Glomerular visceral epithelial cell (primary cell): ENCODE measurements at regions not wholly inside any gene's neighbourhood (a gene's known extent, or its start where the extent isn't known, plus 50 kb on each side); places are given as distances from the start of the nearest gene placed in this dataset.

Experiments used
- DNase-seq: peaks from one replicate; pipeline ENCODE4 v3.0.0-alpha.2; 2016; ENCODE audit errors: extremely low spot score

DNA sequence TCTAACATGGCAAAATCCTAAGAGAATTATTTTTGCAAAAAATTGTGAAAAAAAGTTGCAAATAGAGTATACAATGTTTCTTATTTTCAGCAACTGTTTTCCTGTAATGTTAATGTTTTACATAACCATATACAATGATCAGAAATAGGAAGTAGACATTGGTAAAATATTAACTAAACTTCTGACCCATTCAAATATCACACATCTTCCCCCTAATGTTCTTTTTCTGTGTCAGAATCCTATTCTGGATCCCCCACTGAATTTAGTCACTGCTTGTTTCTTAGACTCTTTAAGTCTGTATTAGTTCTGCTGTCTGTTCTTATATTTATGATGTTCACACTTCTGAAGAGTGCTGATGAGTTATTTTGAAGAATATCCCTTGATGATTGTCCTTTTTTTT is 62.0 kb downstream of the HFE start:
- no peak for DNase-seq

DNA sequence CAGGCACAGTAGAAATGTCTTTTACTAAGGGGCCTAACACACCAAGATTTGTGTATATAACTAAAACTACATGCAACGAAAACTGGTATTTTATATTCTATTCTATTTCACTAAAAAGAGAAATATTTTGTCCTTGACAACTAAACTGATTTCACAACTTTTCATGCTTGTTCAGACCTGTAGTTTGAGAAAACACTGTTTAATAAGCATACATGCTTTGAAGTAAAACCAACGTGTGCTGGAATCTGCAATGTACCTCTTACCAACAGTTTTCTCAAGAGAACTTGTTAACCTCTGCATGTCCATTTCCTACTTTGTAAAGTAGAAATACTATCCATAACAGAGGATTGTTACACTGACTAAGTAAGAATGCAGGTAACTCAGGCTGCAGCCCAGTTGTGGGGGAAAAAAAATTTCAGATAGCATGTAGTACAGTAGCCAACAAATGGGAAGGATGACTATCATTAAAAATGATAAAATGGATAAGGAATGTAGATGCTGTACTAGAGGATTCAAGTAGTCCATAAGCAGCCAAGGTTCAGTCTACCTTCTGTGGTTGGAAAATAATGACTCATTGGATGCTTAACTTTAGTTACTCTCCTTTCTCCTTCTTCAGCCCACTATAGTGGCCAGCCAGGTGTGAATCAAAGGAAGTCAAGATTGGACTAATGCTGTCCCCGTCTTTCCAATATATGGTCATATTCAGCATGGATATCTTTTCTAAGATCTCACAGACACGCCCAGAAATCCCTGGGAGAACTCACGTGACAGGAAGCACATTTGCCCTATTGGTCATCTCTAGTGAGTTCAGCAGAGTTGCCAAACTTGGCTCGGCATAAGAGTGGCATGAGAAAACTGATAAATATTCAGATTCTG is 65.2 kb downstream of the HFE start:
- DNase-seq, result peak; percentile 76

DNA sequence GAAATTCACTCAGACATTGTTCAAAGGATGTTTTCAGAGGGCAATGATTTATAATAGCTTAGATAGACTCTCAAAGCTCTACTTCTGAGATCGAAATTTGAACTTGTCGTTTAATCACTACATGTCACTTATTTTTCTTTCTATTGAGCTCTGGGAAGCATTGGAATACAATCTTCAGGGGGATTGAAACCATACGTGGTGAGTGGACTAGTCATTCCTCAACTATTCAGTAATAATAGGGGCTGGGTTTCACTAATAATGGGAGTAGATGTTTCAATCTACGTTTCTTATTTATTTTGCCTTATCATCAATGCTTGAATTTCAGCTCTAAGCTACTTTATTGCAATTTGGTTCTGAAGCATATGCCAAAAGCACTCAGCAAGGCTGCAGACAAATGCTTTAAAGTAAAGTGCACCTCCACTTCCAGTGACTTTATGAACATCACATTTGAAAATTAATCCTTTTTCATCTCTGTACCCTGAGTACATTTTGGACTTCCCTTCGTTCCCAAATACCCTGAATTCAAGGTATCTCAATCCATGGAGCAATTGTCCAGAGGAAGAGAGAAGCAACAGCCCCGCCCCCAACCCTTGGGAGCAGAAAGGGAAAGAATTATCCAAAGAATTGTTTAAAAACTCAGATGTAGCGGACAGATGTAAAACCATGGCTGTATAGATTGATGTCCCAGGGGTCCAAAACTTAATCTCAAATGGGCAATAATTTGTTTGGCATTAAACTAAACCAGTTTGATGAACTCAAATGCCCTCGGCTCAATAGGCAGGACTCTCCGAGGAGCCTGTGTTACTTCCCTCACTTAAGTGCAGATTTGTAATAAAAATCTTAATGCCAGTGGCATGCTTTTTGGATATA is 68.1 kb downstream of the HFE start:
- peak; percentile 10 for DNase-seq

DNA sequence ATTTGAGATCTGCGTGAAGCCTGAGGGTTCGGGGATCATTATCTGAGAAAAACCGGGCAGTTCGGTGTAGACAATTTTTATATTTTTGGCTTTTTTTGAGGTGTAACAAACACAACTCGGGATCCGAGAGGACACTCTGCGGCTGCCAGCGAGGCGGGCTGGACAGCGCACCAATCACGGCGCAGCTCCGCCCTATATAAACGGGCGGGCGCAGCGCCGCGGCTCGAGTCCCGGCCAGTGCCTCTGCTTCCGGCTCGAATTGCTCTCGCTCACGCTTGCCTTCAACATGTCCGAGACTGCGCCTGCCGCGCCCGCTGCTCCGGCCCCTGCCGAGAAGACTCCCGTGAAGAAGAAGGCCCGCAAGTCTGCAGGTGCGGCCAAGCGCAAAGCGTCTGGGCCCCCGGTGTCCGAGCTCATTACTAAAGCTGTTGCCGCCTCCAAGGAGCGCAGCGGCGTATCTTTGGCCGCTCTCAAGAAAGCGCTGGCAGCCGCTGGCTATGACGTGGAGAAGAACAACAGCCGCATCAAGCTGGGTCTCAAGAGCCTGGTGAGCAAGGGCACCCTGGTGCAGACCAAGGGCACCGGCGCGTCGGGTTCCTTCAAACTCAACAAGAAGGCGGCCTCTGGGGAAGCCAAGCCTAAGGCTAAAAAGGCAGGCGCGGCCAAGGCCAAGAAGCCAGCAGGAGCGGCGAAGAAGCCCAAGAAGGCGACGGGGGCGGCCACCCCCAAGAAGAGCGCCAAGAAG is 69.0 kb downstream of the HFE start:
- peak; percentile 93 for DNase-seq

DNA sequence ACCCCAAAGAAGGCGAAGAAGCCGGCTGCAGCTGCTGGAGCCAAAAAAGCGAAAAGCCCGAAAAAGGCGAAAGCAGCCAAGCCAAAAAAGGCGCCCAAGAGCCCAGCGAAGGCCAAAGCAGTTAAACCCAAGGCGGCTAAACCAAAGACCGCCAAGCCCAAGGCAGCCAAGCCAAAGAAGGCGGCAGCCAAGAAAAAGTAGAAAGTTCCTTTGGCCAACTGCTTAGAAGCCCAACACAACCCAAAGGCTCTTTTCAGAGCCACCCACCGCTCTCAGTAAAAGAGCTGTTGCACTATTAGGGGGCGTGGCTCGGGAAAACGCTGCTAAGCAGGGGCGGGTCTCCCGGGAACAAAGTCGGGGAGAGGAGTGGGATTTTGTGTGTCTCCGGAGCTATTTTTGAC is 69.6 kb downstream of the HFE start:
- DNase-seq, result no peak

DNA sequence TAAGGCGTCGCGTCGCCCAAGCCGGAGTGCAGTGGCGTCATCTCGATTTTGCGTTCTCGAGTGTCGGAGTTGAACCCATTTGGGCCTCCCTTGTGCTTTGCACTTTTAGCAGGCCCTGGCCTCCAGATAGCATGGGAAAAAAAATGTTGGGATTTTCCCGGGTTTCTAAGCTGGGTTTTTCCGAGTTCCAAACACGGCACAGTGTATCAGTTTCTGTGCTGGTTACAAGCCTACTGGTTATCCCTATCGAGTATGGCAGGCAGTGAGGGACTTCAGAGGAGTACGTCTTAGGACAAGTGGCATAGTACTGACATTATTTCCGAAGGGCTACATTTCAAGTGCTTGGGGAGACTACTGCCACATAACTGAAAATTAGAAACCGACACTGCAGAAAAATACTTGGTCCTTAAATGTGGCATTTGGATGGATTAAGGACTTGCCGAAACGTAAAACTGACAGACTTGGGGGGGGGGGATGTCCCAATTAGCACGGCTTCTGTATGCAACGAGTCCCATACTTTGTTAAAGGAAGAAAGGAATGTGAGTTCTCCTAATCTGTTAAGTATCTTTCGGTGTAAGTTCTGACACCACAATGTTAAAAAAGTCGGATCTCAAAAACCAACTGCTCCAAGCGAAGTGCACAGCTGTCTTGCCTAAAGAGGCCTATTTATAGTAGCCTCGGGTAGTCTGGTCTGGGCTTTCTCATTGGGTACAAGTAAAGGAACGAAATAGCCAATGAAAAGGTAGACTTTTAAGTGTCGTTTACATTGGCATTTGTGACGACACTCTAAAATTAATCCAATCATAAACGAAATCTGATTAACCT is 70.2 kb downstream of the HFE start:
- DNase-seq, result peak; percentile 98

DNA sequence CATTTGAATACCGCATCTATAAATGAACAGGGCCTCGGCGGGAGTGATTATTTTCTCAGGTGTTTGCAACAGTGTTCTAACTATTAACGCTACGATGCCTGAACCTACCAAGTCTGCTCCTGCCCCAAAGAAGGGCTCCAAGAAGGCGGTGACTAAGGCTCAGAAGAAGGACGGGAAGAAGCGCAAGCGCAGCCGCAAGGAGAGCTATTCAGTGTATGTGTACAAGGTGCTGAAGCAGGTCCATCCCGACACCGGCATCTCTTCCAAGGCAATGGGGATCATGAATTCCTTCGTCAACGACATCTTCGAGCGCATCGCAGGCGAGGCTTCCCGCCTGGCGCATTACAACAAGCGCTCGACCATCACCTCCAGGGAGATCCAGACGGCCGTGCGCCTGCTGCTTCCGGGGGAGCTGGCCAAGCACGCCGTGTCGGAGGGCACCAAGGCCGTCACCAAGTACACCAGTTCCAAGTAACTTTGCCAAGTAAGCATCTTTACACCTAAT is 70.9 kb downstream of the HFE start:
- DNase-seq, result no peak

DNA sequence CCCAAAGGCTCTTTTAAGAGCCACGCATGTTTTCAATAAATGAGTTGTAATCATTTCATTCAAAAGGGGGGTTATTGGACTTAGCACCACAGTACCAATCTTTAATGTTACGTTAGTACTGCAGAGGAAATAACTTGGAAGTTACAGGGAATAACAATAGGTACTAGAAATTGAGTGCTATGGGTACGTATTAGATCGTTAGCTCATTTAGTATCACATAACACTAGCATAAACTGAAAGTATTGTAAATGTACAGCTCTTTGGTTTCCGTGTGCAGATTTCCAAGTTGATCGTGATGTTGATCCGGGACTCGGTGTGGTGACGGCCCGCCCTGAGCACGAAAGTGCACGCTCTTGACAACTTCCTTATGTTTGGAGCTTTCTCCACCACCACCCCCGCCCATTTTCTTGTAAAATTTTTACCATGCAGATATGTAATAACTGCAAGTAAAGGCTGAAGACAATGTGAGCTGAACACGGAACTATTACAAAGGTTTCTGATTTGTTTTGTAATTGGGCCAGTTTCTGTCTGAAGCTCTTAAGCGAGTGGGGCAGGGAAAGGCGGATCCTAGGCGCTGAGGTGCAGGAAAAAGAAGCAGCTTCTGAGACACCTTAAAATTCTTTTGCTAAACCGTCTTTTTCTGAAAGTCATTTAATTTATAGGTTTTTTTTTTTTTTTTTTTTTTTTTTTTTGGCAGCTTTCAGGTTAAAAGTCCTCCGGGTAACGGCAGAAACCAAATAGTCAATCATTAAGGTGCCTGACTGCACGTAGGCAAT is 71.5 kb downstream of the HFE start:
- DNase-seq, result peak; percentile 67

DNA sequence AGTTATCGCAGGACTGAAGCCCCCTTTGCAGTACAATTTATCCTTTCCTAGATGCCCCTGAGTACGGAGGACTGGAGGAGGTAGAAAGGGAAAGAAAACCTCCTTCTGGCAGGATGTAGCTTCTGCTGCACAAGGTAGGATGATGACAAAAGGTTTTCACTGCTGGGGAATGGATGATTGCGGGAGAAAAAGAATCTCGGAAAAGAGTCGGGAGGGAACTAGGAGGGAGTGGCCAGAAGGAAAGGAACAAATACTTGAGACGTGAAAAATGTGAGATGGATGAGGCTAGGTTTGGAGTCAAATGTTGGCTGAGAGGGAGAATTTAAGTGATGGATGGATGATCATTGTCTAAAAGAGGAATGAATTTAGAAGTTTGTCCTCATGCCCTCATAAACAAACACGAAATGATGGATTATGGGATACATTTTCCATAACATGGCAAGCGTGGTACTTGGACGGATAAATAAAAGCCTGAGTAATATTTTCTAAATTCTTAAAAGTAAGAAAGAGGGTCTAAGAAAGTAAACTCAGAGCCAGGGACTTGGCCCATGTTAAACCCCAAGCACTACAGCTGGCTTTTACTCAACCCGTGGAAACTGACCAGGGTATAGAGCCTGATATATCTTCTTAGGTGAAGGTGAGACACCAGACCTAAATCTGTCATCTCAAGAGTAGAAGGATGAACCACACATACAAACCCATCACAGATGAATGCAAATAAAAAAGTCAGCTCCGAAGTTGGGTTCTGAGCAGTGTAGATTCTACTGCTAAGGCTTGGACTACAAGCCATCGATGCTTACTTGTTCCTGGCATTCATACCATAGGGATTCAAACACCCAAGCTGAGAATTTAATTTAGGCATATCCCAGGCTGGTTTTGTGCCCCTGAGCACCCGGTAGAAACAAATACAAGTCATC is 72.4 kb downstream of the HFE start:
- peak; percentile 47 for DNase-seq

DNA sequence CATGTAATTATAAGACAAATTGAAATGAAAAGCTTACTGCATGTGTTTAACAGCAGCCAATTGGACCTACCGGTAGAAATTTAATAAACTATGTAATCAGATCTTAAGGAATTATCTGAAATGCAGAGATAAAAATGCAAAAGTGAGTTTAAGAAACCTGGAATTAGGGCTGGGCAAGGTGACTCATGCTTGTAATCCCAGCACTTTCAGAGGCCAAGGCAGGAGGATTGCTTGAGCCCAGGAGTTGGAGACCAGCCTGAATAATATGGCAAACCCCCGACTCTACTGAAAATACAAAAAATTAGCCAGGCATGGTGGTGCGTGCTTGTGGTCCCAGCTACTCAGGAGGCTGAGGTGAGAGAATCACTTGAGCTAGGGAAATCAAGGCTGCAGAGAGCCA is 74.1 kb downstream of the HFE start:
- DNase-seq, result no peak

DNA sequence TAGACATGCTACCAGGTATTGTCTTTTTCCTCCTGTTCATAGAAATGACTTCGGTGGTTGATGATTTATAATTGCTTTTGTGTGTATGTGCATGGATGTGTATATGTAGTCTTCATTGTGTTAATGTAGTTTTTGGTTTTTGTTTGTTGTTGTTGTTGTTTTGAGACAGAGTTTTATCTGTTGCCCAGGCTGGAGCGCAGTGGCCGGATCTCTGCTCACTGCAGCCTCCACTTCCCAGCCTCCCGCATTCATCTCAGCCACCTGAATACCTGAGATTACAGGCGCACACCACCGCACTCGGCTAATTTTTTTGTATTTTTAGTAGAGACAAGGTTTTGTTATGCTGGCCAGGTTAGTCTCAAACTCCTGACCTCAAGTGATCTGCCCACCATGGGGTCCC is 75.2 kb downstream of the HFE start:
- DNase-seq, result no peak

DNA sequence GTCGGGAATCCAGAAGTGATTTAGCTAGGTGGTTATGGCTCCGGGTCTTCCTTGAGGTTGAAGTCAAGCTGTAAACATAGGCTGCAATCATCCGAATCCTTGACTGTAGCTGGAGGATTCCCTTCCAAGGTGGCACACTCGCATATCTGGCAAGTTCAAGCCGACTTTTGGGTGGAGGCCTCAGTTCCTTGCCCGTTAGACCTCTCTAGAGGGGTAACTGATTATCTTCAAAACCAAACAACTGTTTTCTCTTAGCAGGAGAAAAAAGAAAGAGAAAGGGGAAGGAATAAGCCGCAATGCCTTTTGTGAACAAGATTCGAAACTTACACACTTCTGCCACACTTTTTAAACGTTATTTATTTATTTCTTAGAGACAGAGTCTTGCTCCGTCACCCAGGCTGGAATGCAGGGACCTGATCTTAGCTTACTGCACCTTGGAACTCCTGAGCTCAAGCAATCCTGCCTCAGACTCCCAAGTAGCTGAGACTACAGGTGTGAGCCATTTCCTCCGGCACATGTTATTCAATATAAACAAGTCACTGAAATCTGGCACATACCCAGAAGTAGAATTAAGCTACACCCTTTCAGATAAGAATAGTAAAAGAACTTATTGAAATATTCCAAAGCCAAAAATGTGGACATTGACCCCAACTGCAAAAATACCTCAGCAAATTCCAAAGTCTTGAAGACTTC is 76.3 kb downstream of the HFE start:
- DNase-seq, result no peak

DNA sequence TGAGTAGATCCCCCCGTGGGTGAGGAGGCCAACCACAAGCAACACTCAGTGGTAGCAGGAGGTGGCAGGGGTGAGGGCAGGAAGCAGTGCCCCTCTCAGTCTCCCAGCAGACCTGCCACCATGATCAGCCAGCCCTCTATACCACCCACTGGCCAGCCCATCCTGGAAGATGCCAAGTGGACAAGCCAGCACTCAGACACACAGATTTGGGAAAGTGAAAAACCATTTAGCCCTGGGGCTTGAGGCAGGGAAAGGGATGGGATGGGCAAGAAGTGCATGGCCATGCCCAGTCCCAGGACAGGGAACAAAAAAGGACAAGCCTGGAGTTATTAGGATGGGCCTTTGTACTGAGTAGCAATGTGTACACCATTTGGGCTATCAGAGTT is 76.9 kb downstream of the HFE start:
- no peak for DNase-seq

DNA sequence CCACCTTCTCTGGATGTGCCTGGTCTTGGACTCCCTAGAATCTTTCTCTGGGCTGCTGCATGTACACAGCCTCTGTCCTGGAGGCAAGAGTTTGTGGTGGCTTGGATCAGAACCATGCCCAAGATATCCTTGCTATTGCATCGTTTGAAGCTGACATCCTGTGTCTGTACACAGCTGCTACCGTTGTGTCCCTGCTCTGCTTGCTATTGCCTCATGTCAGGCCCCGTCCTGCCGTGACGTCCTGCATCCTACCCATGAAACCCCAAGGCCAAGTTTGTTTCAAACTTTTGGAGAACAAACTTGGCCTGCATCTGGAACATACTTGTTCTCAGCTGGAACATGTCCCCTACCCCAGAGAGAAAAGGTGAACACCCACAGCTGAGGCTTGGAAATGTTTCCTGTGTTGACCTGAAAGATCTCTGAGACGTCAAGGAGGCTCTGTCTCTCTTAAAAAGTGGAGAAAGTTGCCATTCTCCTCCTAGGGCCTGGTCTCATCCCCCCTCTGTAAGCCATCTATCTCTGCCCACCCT is 78.1 kb downstream of the HFE start:
- no peak for DNase-seq

DNA sequence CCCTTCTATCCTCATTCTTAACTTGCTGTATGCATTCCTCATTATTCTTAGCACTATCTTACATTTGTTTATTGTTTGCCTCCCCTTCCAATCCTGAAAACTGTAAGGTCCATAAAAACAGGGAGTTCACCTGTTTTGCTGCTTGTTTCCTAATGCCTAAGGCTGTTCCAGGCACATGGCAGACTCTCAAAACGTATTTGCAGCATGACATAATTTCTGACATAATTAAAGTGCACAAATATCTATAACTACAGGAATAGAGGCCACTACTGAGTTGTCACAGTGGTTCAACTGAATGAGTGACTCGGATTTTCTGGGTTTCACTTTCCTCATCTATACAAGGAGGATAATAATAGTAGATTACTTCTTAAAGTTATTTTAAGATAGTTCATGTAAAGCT is 83.0 kb downstream of the HFE start:
- no peak for DNase-seq

DNA sequence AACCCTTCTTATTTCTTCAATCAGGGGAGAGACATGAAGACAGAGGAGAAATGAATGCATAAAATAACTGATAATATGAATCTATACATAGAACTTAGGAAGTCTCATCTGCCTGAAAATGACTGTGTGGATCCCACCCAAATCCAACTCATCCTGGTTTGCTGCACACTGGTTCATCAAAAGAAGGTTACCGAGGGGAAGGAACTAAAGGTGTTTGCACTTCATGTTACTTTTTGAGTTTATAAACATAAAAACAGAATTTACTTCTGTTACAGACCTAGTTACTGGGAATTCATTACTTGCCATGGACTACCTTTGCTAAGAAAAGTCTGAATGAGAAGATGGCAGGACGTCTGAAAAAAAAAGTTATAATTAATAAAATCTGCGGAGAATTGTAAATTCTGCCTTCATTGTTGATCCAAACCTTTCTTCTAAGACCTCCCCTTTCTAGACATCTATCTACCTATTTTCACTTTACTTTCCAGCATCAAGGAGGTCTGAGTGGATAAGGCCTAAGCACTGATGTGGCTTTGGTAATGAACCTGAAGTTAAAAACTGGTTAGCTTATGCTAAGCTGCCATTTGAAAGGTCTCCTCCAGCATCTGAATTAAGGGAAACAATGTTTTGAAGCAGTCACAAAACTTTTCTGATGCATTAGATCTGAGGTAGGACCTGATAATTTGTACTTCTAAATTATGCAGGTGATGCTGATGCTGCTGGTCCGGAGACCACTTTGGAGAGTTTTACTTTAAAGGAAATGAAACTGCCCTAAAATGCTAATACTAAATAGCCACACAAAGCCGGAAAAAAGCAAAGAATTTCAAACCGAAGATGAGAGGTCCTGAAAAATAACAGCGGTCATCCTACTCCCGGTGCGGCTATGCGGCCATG is 84.0 kb downstream of the HFE start:
- DNase-seq, result no peak

DNA sequence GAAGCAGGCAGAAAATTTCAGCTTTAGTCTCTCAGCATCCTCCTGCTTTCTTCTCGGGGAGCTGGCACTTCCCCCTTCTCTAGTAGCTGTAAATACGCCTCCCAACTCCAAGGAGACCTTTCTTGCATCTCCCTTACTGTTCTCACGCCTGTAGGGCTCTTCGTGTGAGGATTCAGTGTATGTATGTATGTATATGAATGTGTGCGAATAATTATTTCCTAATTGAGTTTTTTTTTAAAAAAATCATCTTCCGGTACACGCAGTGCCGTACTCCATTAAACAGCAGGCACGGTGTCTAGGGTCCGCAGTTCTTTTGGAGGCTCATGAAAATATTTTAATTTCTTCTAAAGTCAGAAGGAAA is 85.4 kb downstream of the HFE start:
- no peak for DNase-seq

DNA sequence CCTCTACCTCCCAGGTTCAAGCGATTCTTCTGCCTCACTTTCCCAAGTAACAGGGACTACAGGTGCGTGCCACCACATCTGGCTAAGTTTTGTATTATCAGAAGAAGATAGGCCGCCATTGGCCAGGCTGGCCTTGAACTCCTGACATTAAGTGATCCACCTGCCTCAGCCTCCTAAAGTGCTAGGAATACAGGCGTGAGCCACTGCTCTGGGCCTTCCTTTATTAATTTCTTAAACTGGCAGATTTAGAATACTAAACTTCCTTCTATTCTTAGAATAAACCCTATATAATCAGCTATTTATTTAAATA is 86.6 kb downstream of the HFE start:
- no peak for DNase-seq
